Gastroesophageal sphincter (tissue), 3 donors: ENCODE measurements at regions not wholly inside any gene's neighbourhood (a gene's known extent, or its start where the extent isn't known, plus 50 kb on each side); places are given as distances from the start of the nearest gene placed in this dataset.
"Not testable (repeated sequence)": the region's sequence is repeated elsewhere in the genome, so short reads cannot be mapped to it uniquely, and the experiment has no call there.

ENCODE experiments used
- POLR2A ChIP-seq, 2 donors: fragments of 450-650 bp; IDR thresholded peaks; one replicate each; pipeline ENCODE4 v1.6.1; 2017; ENCODE audit warnings: antibody characterized with exemption in 2 of 2, mild to moderate bottlenecking in 2 of 2, moderate library complexity in 1 of 2
- POLR2AphosphoS5 ChIP-seq: sonication (generic); formaldehyde crosslinking; IDR thresholded peaks from one replicate; pipeline ENCODE4 v1.6.1; 2017; ENCODE audit warnings: antibody characterized with exemption
- TF ChIP-seq, protein P1 (sequence below), 4 experiments: fragments of 200-600 bp in 2 of 4; fragments of 450-650 bp in 2 of 4; sonication (generic) in 1 of 4; IDR thresholded peaks; one replicate each; pipeline ENCODE4 v1.5.1; 2017 to 2019; ENCODE audit warnings: antibody characterized with exemption in 4 of 4, mild to moderate bottlenecking in 2 of 4, moderate library complexity in 2 of 4

DNA sequence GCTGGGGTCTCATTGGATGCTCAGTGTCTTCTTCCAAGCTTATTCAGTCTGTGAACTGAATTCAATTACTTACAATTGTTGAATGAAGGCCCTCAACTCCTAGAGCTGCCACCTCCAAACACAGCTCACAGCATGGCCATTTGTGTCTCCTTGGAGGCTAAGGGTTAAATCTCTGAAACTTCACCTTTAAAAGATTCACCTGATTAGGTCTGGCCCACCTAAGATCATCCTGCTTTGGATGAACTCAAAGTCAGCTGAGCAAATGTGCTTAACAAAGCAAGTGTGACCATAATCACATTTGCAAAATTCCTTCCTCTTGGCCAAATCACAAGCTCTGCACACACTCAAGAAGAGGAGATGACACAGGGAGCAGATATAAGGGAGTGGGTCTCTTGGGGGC is 118.2 kb downstream of the ART5 start:
- TF ChIP-seq, protein P1, sequence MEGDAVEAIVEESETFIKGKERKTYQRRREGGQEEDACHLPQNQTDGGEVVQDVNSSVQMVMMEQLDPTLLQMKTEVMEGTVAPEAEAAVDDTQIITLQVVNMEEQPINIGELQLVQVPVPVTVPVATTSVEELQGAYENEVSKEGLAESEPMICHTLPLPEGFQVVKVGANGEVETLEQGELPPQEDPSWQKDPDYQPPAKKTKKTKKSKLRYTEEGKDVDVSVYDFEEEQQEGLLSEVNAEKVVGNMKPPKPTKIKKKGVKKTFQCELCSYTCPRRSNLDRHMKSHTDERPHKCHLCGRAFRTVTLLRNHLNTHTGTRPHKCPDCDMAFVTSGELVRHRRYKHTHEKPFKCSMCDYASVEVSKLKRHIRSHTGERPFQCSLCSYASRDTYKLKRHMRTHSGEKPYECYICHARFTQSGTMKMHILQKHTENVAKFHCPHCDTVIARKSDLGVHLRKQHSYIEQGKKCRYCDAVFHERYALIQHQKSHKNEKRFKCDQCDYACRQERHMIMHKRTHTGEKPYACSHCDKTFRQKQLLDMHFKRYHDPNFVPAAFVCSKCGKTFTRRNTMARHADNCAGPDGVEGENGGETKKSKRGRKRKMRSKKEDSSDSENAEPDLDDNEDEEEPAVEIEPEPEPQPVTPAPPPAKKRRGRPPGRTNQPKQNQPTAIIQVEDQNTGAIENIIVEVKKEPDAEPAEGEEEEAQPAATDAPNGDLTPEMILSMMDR (IDR thresholded peaks at IDR 0.05): not testable (repeated sequence)
- not testable (repeated sequence) for TF ChIP-seq POLR2A (IDR thresholded peaks at IDR 0.05); POLR2AphosphoS5
